IPS-20b (cell line): ENCODE measurements at regions not wholly inside any gene's neighbourhood (a gene's known extent, or its start where the extent isn't known, plus 50 kb on each side); places are given as distances from the start of the nearest gene placed in this dataset.
"Not testable (repeated sequence)": the region's sequence is repeated elsewhere in the genome, so short reads cannot be mapped to it uniquely, and the experiment has no call there.

Source experiments
- H3K27ac ChIP-seq: one replicate; pipeline ENCODE4 v1.5.1; 2013; ENCODE audit warnings: low read length
- H3K27me3 ChIP-seq: 2 replicates; pipeline ENCODE4 v1.6.1; 2013; ENCODE audit warnings: mild to moderate bottlenecking, low read length, inconsistent platforms; ENCODE audit not compliant: insufficient read depth
- H3K36me3 ChIP-seq: 2 replicates; pipeline ENCODE4 v1.6.1; 2013; ENCODE audit warnings: low read depth, mild to moderate bottlenecking, inconsistent platforms, low read length, moderate library complexity; ENCODE audit not compliant: insufficient read depth
- H3K4me1 ChIP-seq: 2 replicates; pipeline ENCODE4 v1.6.1; 2013; ENCODE audit warnings: mild to moderate bottlenecking, control low read depth, inconsistent platforms, low read length, moderate library complexity; ENCODE audit not compliant: insufficient read depth
- H3K4me3 ChIP-seq: 2 replicates; pipeline ENCODE4 v1.5.1; 2013; ENCODE audit warnings: mild to moderate bottlenecking, low read length, inconsistent platforms
- H3K9ac ChIP-seq: 2 replicates; pipeline ENCODE4 v1.6.1; 2013; ENCODE audit warnings: low read depth, mild to moderate bottlenecking, inconsistent platforms, low read length, moderate library complexity
- H3K9me3 ChIP-seq: 2 replicates; pipeline ENCODE4 v1.6.1; 2013; ENCODE audit warnings: mild to moderate bottlenecking, low read depth, low read length, inconsistent platforms; ENCODE audit not compliant: insufficient read depth

GRCh38 chr20:36082315-36082915 is 72.1 kb upstream of the EPB41L1 start:
- H3K27ac ChIP-seq: no peak overlapping the region
- H3K9ac ChIP-seq: no peak overlapping the region
- no peaks in the 10 kb centered on the region for H3K4me1 ChIP-seq
- H3K36me3 ChIP-seq: no peaks in the 10 kb centered on the region
- H3K4me3 ChIP-seq: no peak overlapping the region
- H3K27me3 ChIP-seq: no peaks in the 10 kb centered on the region
- peaks cover 4% of the 10 kb centered on the region; the same call in 1 of the 2 replicates for H3K9me3 ChIP-seq

DNA sequence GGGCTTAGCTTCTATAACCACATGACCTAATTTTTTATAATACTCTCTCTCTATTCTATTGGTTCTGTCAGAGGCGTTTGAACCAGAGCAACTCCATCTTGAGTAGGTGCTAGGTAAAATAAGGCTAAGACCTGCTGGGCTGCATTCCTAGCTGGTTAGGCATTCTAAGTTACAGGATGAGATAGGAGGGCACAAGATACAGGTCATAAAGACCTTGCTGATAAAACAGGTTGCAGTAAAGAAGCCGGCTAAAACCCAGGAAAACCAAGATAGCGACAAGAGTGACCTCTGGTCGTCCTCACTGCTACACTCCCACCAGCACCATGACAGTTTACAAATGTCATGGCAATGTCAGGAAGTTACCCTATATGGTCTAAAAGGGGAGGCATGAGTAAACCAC is 71.3 kb upstream of the EPB41L1 start:
- not testable (repeated sequence) for H3K9me3 ChIP-seq, H3K4me3 ChIP-seq, H3K9ac ChIP-seq, H3K27ac ChIP-seq, H3K4me1 ChIP-seq, H3K27me3 ChIP-seq, H3K36me3 ChIP-seq

GRCh38 chr20:36084356-36084755 is 70.2 kb upstream of the EPB41L1 start:
- H3K4me3 ChIP-seq: no peak overlapping the region
- H3K27ac ChIP-seq: no peak overlapping the region
- peaks cover 2% of the 10 kb centered on the region; the same call in 1 of the 2 replicates for H3K9me3 ChIP-seq
- H3K9ac ChIP-seq: no peak overlapping the region
- no peaks in the 10 kb centered on the region for H3K36me3 ChIP-seq
- no peaks in the 10 kb centered on the region for H3K4me1 ChIP-seq
- H3K27me3 ChIP-seq: no peaks in the 10 kb centered on the region

- no peaks in the 10 kb centered on the region; the same call in 1 of the 2 replicates for H3K9me3 ChIP-seq
- peaks cover under 1% of the 10 kb centered on the region; the same call in 1 of the 2 replicates for H3K4me1 ChIP-seq
- no peak overlapping the region for H3K4me3 ChIP-seq
- no peak overlapping the region for H3K9ac ChIP-seq
- no peaks in the 10 kb centered on the region for H3K36me3 ChIP-seq
- peaks cover 1% of the 10 kb centered on the region for H3K27me3 ChIP-seq
- no peak overlapping the region for H3K27ac ChIP-seq
Observed at GRCh38 chr20:36084897-36085613, 69.5 kb upstream of the EPB41L1 start.

- peaks cover 8% of the 10 kb centered on the region for H3K27me3 ChIP-seq
- H3K27ac ChIP-seq: no peak overlapping the region
- no peak overlapping the region for H3K9ac ChIP-seq
- no peaks in the 10 kb centered on the region; the same call in 1 of the 2 replicates for H3K9me3 ChIP-seq
- no peaks in the 10 kb centered on the region for H3K36me3 ChIP-seq
- peaks cover 6% of the 10 kb centered on the region; the same call in 1 of the 2 replicates for H3K4me1 ChIP-seq
- H3K4me3 ChIP-seq: no peak overlapping the region
Observed at GRCh38 chr20:36085686-36086267, 68.8 kb upstream of the EPB41L1 start.

DNA sequence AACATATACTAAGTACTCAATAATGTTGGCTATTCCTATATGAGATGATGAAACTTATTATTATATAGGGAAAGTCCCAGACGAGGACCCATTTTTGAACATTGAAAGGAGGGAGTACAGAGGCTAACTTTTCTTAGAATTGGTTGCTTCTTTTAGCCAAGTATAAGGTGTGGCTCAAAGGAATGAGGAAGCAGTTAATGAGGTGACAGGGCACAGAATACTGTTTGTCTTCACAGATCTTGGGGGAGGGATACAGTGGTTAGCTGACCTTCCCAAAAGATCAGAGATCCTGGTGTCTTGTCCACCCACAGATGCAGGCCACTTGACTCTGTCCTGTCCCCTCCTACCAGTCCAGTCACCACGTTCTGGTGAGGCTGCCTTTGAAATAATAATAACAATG is 67.8 kb upstream of the EPB41L1 start:
- no peaks in the 10 kb centered on the region; the same call in 1 of the 2 replicates for H3K9me3 ChIP-seq
- H3K36me3 ChIP-seq: no peaks in the 10 kb centered on the region
- H3K4me3 ChIP-seq: no peak overlapping the region
- peaks cover 15% of the 10 kb centered on the region for H3K27me3 ChIP-seq
- no peak overlapping the region for H3K27ac ChIP-seq
- no peak overlapping the region for H3K9ac ChIP-seq
- H3K4me1 ChIP-seq: peaks cover 13% of the 10 kb centered on the region

GRCh38 chr20:36090223-36090622 is 64.3 kb upstream of the EPB41L1 start:
- Histone ChIP-seq H3K4me3 (no peak overlapping the region), H3K27me3 (peaks cover 47% of the 10 kb centered on the region), H3K36me3 (no peaks in the 10 kb centered on the region), H3K9ac (no peak overlapping the region), H3K27ac (no peak overlapping the region), H3K4me1 (peaks cover 20% of the 10 kb centered on the region), H3K9me3 (no peaks in the 10 kb centered on the region)

DNA sequence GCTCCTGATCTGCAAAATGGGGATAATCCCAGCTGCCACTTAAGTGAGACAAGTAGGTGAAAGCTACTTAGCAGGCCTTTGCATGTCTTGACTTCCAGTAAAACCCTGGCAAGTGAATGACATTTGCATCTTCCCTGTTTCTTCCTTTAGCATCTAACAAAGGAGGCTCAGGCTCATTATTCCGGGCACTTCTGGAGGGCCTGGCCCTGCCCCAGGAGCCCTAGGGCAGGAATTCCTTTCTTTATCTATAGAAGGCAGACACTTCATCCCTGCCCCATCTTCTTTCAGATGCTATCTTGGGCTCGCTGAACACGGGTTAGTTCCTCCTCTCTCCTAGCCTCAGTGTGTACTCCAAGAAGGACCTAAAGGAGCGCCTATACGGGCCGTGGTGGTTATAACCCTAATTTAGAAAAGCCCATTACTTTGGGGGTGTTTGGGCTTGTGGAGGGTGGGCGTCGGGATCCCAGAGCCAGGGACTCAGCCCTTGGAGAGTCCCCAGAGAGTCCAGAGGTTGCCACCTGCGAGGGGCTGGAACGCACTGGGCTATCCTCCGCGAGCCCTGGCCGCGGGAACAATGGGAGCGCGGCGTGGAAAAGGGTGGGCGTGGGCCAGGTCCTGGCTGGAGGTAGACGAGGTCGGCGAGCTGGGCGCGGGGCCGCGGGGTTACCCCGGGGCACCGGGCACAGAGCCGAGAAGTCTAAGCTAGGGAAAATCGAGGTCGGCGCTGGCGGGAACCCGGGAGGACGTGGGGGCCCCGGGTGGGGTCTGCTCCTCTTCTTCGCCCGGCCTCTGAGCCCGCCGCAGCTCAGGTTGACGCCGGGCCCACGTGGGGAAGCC is 62.8 kb upstream of the EPB41L1 start:
- H3K4me1 ChIP-seq: peaks cover 20% of the 10 kb centered on the region
- H3K4me3 ChIP-seq: peak overlapping the region; percentile 63
- H3K36me3 ChIP-seq: no peaks in the 10 kb centered on the region
- no peaks in the 10 kb centered on the region for H3K9me3 ChIP-seq
- H3K27me3 ChIP-seq: peaks cover 62% of the 10 kb centered on the region
- no peak overlapping the region for H3K9ac ChIP-seq
- H3K27ac ChIP-seq: no peak overlapping the region

- H3K4me3 ChIP-seq: peak overlapping the region; percentile 76
- peak overlapping the region; percentile 32; the same call in 1 of the 2 replicates for H3K9ac ChIP-seq
- H3K9me3 ChIP-seq: no peaks in the 10 kb centered on the region
- H3K27me3 ChIP-seq: peaks cover 69% of the 10 kb centered on the region
- no peaks in the 10 kb centered on the region for H3K36me3 ChIP-seq
- no peak overlapping the region for H3K27ac ChIP-seq
- peaks cover 28% of the 10 kb centered on the region for H3K4me1 ChIP-seq
Observed at GRCh38 chr20:36092398-36093024, 62.0 kb upstream of the EPB41L1 start.

GRCh38 chr20:36093025-36093803 is 61.3 kb upstream of the EPB41L1 start:
- no peaks in the 10 kb centered on the region for H3K9me3 ChIP-seq
- H3K36me3 ChIP-seq: no peaks in the 10 kb centered on the region
- peak overlapping the region; percentile 32; the same call in 1 of the 2 replicates for H3K9ac ChIP-seq
- H3K27ac ChIP-seq: no peak overlapping the region
- peaks cover 34% of the 10 kb centered on the region for H3K4me1 ChIP-seq
- peaks cover 76% of the 10 kb centered on the region for H3K27me3 ChIP-seq
- peak overlapping the region; percentile 76 for H3K4me3 ChIP-seq
